AG04450 (cell line): ENCODE measurements at regions not wholly inside any gene's neighbourhood (a gene's known extent, or its start where the extent isn't known, plus 50 kb on each side); places are given as distances from the start of the nearest gene placed in this dataset.

Experiments used
- CTCF ChIA-PET: fragments of 300-600, 350-600 bp; formaldehyde crosslinking; extraction: SDS; loops from one replicate; lab custom pipeline; 2022; ENCODE audit warnings: antibody characterized with exemption, inconsistent platforms; lab: Charles Lee
- POLR2A ChIA-PET: fragments of 350-600 bp; formaldehyde crosslinking; extraction: SDS; loops from one replicate; lab custom pipeline; 2021; ENCODE audit warnings: antibody characterized with exemption, inconsistent platforms; lab: Yijun Ruan, JAX
- DNase-seq: peaks from one replicate; pipeline ENCODE4 v3.0.0-alpha.2; 2011; ENCODE audit warnings: low read depth, low spot score
- H3K27ac ChIP-seq: one replicate; pipeline ENCODE4 v1.5.1; 2012; ENCODE audit warnings: low read depth, low read length, control low read depth
- H3K27me3 ChIP-seq: one replicate; pipeline ENCODE4 v1.6.0; 2012; ENCODE audit warnings: low read length; ENCODE audit not compliant: control insufficient read depth, insufficient read depth
- H3K4me3 ChIP-seq: 2 replicates; pipeline ENCODE4 v1.5.1; 2011; ENCODE audit warnings: mild to moderate bottlenecking, low read depth, low read length, control low read depth
- H3K9me3 ChIP-seq: 2 replicates; pipeline ENCODE4 v1.5.1; 2012; ENCODE audit warnings: low read length; ENCODE audit not compliant: control insufficient read depth, insufficient read depth
- CTCF ChIP-seq: IDR thresholded peaks from 2 replicates; pipeline ENCODE4 v1.5.1; 2011; ENCODE audit warnings: low read depth, low read length, control low read depth, inconsistent platforms

GRCh38 chr12:108446766-108447165, 68.3 kb upstream of the FICD start:
- POLR2A ChIA-PET = interaction anchor here (0.6 kb wide), 1 partner anchor 1491 kb away, joined by 3 read pairs; the partner anchor contains the start of gene TMEM263
- no peak overlapping the region for H3K27ac ChIP-seq

GRCh38 chr12:108442910-108443309, 72.2 kb upstream of the FICD start:
- no peak for DNase-seq
- POLR2A ChIA-PET = no interaction called here
- CTCF ChIA-PET = no interaction called here
- H3K9me3 ChIP-seq = no peaks in the 10 kb centered on the region
- TF ChIP-seq CTCF = no peak
- no peak overlapping the region for H3K4me3 ChIP-seq
- no peaks in the 10 kb centered on the region for H3K27me3 ChIP-seq
- no peak overlapping the region for H3K27ac ChIP-seq

More at GRCh38 chr12:108446766-108447165, 68.3 kb upstream of the FICD start:
- Histone ChIP-seq H3K4me3 (no peak overlapping the region), H3K9me3 (no peaks in the 10 kb centered on the region), H3K27me3 (no peaks in the 10 kb centered on the region)
- CTCF ChIA-PET = no interaction called here
- TF ChIP-seq CTCF = no peak
- DNase-seq = no peak

DNA sequence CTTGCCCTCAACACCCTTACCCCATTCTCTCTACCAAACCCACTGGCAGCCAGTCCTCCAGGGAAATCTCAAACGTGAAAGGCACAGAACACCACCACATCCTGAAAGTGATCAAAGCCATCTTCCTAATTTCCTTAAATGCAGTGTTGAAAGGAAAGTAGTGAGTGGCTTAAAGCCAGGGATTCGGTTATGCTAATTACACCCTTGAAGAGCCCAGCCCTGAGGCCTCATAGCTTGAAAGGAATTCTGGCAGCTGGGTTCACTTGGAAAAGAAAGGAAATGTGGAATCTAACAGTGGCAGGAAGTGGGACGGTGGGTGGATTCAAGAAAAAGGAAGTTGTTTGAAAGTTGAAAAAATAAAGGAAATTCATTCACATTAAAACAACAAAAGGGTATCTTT, 73.0 kb upstream of the FICD start:
- no peak for TF ChIP-seq CTCF
- H3K4me3 ChIP-seq = no peak overlapping the region
- DNase-seq = no peak
- H3K27ac ChIP-seq = no peak overlapping the region
- H3K9me3 ChIP-seq = no peaks in the 10 kb centered on the region
- ChIA-PET POLR2A (no interaction called here), CTCF (no interaction called here)
- no peaks in the 10 kb centered on the region for H3K27me3 ChIP-seq

GRCh38 chr12:108441549-108441948, 73.5 kb upstream of the FICD start:
- Histone ChIP-seq H3K27ac (no peak overlapping the region), H3K9me3 (no peaks in the 10 kb centered on the region), H3K4me3 (no peak overlapping the region), H3K27me3 (no peaks in the 10 kb centered on the region)
- DNase-seq = no peak
- ChIA-PET CTCF (no interaction called here), POLR2A (no interaction called here)
- no peak for TF ChIP-seq CTCF

- DNase-seq = no peak
- Histone ChIP-seq H3K4me3 (no peak overlapping the region), H3K9me3 (no peaks in the 10 kb centered on the region), H3K27me3 (no peaks in the 10 kb centered on the region), H3K27ac (no peak overlapping the region)
- POLR2A ChIA-PET = no interaction called here
- CTCF ChIA-PET = no interaction called here
- no peak for TF ChIP-seq CTCF
Observed at GRCh38 chr12:108440736-108441135, 74.3 kb upstream of the FICD start.
